ENCODE measurements at regions not wholly inside any gene's neighbourhood (a gene's known extent, or its start where the extent isn't known, plus 50 kb on each side); places are given as distances from the start of the nearest gene placed in this dataset.
"Not testable (repeated sequence)": the region's sequence is repeated elsewhere in the genome, so short reads cannot be mapped to it uniquely, and the experiment has no call there.

DNA sequence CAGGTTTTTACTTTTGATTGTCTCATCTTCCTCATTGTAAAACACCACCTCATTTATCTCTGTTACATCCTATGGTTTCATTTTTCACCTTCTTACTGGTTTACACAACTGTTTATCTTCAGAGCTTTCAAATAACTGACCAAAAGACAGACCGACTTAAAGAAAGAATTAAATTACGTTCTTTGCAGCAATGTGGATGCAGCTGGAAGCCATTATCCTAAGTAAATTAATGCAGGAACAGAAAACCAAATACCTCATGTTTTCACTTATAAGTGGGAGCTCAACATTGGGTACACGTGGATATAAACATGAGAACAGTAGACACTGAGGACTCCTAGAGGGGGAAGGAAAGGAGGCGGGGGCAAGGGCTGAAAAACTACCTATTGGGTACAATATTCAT is 729.0 kb upstream of the USP15 start:
- DNase-seq, result no peak

DNA sequence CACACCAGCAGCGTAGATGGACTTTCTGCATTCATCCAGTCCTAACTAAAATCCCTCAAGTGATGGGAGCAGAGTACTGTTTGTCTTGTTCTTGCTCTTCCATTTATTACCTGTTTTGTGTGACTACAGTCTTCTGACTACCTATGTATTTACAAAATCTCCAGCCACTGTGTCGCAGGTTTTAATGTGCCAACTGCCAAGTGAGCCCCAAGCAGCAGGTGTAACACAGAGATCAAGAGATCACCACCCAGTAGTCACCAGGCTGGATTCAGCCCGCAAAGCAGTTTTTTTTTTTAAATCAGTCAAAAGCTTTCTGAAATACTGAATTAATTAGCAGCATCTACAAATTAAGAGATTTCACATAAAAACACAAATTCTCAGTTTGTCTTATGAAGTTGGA is 724.1 kb upstream of the USP15 start:
- DNase-seq, result no peak

- DNase-seq, result no peak
Measured at GRCh38 chr12:61536525-61536924, 723.7 kb upstream of the USP15 start.

GRCh38 chr12:61538951-61539350 is 721.3 kb upstream of the USP15 start:
- peak in 1 of 2 experiments; percentile 18 for DNase-seq

DNA sequence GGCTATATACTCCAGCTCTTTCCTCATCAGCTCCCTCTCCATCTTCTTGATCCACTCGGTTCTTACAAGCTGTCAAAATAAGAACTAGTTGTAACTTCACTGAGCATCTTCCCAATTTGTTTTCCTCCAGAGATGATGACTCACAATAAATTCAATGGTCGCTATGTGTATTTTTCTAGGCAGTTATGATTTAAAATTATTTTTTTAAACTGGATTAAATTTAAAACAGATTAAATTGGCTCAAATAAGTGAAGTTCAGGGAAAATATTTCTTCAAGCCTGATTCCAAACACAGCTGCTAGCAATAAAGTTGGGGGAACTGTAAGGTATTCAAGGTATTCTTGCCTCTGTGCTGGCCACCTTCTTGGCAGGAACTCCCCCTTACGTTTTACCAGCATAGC is 717.7 kb upstream of the USP15 start:
- DNase-seq, result no peak

GRCh38 chr12:61546296-61546695 is 713.9 kb upstream of the USP15 start:
- DNase-seq, result peak in 1 of 2 experiments; percentile 1

- DNase-seq, result no peak
Measured at GRCh38 chr12:61553091-61553490, 707.1 kb upstream of the USP15 start.

GRCh38 chr12:61554268-61555008 is 705.8 kb upstream of the USP15 start:
- DNase-seq, result no peak

GRCh38 chr12:61563665-61564450 is 696.3 kb upstream of the USP15 start:
- DNase-seq, result no peak

DNA sequence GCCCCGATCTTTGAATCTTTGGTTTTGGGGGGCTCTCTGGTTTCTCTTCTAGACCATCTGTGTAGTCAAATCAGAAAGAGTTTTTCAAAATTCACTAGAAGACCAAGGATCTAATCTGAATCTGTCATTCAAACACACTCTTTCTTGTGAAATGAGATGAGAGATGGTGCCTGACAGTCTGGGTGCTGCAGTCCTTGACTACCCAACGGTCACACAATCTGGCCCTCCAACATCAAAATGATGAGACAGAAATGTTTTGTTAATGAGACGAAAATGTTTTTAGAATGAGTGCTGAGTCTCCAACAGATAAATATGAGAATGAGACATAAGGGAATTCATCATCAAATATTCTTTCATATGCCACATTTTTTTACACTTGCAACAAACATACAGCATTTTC is 695.7 kb upstream of the USP15 start:
- DNase-seq, result no peak

- DNase-seq, result no peak
Measured at GRCh38 chr12:61566183-61566582, 694.0 kb upstream of the USP15 start.

- DNase-seq, result no peak
Measured at GRCh38 chr12:61574339-61574738, 685.9 kb upstream of the USP15 start.

- DNase-seq, result no peak
Measured at GRCh38 chr12:61584943-61585342, 675.3 kb upstream of the USP15 start.

DNA sequence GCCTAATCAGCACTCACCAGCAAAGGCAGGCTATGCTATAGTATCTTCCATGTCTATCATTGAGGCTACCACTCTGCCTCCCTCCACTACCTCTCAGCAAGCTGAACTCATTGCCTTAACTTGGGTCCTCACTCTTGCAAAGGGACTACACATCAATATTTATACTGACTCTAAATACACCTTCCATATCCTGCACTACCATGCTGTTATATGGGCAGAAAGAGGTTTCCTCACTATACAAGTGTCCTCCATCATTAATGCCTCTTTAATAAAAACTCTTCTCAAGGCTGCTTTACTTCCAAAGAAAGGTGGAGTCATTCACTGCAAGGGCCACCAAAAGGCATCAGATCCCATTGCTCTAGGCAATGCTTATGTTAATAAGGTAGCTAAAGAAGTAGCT is 669.3 kb upstream of the USP15 start:
- not testable (repeated sequence) for DNase-seq

DNA sequence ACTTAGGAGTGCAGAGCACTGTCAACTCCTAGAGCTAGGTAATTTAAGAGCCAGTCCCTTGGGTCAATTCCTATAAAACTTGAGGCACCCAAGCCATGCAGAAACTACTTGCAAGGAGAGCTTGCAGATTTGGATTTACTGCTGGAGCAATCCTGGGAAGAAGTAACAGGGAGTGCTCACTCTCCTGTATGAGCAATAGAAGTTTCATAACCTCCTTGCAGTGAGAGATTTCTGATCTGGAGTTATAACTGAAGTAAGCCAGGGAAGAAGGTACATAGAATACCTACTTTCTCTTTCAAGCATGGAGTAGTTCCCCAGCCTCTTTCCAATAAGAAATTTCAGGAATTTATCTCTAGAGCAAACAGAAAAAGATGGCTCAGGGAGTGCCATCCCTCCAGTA is 650.1 kb upstream of the USP15 start:
- DNase-seq, result no peak

DNA sequence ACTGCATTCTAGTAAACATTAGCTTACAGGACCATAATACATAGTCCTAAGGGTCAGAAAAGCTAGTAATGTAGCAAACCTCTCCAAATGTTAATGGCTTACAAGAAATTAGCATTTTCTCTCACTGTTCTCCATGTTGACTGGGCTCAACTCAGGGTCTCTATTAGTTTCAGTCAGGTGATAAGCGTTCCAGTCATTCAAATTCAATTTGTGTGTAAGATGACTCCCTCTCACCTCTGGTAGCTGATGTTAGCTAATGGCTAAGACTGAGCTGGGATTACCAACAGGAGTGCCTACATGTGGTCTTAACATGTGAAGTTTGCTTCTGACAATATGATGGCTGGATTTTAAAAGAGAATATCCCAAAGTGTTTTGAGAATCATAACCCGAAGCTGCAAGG is 630.5 kb upstream of the USP15 start:
- no peak for DNase-seq

DNA sequence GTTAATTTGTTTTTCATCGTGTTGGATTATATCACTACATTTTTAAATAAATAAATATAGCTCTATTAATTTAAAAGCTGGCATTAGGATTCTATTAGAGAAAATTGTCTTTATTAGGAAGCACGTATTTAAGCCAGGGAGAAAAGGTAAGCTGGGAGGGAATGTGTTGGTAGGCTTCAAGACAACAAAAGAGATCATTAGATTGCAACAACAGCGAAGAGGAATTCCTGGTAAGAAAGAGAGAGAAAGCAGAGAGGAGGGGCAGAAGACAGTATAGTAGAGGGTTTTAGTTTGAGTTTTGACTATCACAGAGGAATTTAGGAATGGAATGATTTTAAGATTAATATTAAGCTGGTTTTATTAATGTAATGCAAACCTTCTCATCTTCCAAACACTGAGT is 613.6 kb upstream of the USP15 start:
- DNase-seq, result no peak

DNA sequence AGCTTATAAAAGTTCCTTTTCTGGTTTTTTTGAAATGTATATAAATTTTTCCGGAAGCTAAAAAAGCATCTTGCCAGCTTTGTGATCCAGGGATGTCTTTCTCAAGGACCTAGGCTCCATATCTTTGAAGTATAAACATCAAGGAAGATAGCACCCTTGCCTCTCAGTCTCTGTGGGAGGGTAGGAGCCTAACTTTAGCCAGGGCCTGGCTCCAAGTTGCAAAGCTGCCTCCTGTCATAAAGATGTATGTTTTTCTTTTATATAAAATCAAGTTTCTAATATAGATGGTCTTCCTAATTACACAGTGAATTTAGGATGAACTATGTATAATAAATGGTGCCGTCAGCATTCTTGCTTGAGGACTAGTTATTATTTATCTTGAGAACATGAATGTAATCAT is 612.6 kb upstream of the USP15 start:
- no peak for DNase-seq

DNA sequence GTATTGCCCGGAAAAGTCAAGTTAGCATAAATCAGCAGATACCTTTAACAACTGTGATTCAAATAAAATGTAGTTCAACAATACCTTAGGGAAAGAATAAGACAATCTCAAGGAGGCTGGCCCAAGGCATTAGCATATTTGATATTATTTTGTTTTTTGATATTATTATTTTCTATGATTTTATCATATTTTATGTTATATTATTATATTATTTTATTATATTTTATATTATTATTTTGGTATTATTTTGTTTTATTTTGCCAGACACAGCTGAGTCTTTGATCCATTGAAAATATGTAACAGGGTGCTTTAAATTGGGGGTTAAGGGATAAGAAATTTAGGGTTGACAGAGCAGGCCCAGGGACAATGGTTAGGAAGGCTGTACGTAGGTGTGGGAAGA is 607.9 kb upstream of the USP15 start:
- no peak for DNase-seq

DNA sequence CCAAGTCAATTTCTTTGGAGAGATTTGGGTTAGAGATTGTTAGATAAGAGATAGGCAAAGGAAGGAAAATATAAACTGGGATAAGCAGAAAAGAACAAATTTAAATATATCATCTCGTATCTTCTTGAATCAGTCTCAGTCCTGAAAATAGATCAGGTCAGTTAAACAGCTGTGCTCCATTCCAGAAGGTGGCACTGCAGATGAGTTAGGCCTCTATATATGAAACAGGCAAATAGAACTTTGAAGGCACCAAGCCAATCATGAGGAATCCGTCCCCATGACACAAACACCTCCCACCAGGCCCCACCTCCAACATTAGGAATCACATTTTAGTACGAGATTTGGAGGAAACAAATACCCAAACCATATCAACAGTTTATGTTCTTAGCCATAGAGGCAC is 605.5 kb upstream of the USP15 start:
- DNase-seq, result peak in 1 of 2 experiments; percentile 13

GRCh38 chr12:61655241-61655640 is 605.0 kb upstream of the USP15 start:
- no peak for DNase-seq

DNA sequence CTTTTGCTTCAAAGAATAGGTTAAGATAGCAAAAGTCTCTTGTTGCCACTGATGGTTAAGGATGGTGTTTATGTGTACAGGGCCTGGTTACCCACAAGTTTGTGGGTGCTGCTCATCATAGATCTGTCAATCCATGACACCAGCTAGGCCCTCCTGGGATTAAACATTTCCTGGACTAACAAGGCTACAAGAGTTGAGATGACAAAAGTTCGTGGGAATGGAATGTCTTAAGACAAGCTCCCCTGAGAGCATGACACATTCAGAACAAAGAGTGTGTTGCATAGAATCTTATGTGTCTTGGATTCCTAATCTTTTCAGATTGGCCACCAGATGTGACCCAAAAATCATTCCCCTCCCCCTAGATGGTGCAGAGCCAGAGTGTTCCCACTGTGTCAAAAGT is 592.5 kb upstream of the USP15 start:
- no peak for DNase-seq

DNA sequence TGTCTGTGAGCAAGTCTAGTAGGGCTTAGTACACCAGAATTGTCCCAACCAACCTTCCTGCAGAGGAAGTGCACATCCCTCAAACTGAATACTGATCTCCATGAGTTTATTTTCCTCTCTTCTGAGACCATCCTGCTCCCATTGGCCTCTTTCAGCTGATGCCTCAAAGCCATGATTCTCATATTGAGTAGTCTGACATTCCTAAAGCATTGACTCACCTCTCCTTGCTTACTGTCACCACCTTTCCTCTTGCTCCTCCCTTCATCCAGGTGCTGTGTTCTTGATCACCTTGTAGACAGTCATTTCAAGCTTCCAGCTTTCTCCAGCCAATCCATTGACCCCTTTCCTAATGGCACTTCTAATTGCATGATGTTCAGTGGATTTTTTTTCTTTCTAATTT is 583.7 kb upstream of the USP15 start:
- DNase-seq, result no peak

DNA sequence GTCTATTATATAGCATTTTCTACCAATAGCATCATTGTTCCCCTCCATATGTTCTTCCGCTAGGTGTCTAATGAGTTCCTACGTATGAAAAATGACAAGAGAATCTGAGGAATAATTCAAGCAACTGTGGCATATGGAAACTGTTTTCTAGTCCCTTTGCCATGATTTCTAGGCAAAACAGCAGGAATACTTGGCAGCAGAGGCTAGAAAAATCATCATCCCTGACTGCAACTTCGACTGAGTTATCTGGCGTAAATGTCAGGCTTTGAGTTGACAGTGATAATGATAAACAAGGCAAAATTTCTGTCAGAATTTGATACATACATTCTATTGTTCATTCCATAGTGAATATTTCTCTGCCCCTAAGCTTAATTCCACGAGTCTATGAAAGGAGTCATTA is 572.8 kb upstream of the USP15 start:
- DNase-seq, result no peak

- no peak for DNase-seq
Measured at GRCh38 chr12:61694214-61694613, 566.0 kb upstream of the USP15 start.

All from SW 1271 (cell line).